ENCODE measurements at regions not wholly inside any gene's neighbourhood (a gene's known extent, or its start where the extent isn't known, plus 50 kb on each side); places are given as distances from the start of the nearest gene placed in this dataset.
"Not testable (repeated sequence)": the region's sequence is repeated elsewhere in the genome, so short reads cannot be mapped to it uniquely, and the experiment has no call there.

DNA sequence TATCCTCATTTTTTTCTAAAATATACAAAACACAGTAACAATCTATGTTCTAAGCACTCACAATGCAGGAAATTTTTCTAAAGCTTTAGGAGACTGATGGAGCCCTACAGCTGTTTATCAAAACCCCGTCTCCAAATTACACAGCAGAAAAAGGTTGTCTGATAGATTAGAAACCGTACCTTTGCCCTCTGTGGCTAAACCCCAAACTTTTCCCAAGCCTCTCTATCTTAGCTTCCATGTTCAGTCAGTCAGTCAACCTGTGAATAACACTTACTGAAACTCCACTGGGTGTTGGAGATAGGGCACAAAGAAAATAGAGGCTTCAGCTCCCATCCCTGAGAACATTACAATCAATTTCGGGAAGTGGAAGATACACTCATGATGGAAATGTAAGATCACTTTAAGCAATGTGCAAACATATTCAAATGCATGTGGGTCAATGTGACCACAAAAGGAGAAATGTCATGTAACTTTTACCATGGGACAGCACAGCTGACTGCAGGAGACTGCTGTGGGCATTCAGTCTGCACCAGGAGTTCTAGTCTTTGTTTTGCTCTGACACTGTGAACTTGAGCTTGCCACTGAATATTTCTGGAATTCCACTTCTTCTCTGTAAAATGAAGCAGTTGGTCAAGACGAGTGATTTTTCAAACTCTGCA, 279.5 kb upstream of the PIK3R1 start:
- no peak overlapping the region for H3K4me3 Mint-ChIP-seq
- no peak for DNase-seq
- no peak overlapping the region for H3K27ac Mint-ChIP-seq
- H3K4me1 Mint-ChIP-seq = no peaks in the 10 kb centered on the region
- no peaks in the 10 kb centered on the region for H3K27me3 Mint-ChIP-seq
- no peaks in the 10 kb centered on the region for H3K9me3 Mint-ChIP-seq
- H3K36me3 Mint-ChIP-seq = no peaks in the 10 kb centered on the region

DNA sequence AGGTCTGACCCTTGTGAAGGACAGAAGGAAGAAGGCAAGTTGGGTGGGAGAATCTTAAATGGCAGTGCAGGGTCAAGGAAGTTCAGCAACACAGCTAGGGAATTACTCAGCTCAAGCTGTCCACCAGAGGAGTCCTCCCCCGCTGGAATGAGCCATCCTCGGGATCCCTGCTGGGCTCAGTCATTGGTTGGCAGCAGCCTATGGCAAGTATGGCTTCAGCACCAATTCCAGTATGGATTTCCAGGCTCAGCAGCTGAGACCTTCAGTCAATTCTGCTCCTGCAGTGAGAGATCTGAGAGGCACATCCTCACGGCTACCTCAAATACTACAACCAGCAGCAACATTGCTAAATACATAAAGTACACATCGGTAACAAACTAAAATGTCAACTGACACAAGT, 280.6 kb upstream of the PIK3R1 start:
- H3K36me3 Mint-ChIP-seq = no peaks in the 10 kb centered on the region
- DNase-seq = no peak
- H3K4me1 Mint-ChIP-seq = no peaks in the 10 kb centered on the region
- H3K4me3 Mint-ChIP-seq = no peak overlapping the region
- no peaks in the 10 kb centered on the region for H3K27me3 Mint-ChIP-seq
- no peak overlapping the region for H3K27ac Mint-ChIP-seq
- no peaks in the 10 kb centered on the region for H3K9me3 Mint-ChIP-seq

DNA sequence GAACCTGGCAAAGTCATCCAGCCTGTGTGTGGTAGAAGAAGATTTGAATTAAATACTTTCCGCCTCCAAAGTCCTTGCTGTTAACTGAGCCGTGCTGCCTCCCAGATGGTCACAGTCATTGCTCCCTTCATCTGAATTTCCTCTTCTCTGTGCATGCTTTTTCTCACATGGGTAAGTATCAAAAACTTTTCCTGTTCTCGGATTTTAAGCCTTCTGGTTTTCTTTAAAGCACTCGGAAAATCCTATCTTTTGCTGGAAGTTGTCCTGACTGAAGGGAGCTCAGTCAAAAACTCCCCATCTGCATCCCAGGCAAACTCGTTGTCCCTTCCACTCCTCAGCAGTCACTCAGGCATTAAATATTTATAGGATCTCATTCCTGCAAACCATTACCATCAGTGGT, 290.0 kb upstream of the PIK3R1 start:
- H3K9me3 Mint-ChIP-seq = no peaks in the 10 kb centered on the region
- no peaks in the 10 kb centered on the region for H3K36me3 Mint-ChIP-seq
- H3K4me3 Mint-ChIP-seq = no peak overlapping the region
- H3K27ac Mint-ChIP-seq = no peak overlapping the region
- no peak for DNase-seq
- no peaks in the 10 kb centered on the region for H3K4me1 Mint-ChIP-seq
- H3K27me3 Mint-ChIP-seq = no peaks in the 10 kb centered on the region

DNA sequence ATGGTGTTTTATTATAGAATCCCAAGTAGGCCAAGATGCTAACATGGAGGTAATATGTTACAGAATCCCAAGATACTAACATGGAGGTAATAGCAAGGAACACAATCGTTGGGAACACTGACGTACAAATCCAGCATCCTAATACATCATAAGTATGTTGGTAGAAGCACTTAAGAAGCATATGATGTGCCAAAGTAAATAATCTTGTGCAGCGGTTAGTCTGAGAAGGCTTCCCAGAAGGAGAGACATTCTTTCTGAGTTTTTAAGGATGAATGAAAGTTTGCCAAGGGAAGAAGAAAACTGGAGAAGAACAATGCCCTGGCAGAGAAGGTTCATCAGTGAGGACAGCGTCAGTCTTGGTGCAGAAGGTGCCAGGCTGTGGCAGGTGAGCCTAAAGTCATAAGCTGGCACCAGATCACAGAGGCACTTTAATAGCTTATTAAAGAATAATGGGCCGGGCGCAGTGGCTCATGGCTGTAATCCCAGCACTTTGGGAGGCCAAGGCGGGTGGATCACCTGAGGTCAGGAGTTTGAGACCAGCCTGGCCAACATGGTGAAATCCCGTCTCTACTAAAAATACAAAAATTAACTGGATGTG, 294.5 kb upstream of the PIK3R1 start:
- H3K27ac Mint-ChIP-seq = no peak overlapping the region

DNA sequence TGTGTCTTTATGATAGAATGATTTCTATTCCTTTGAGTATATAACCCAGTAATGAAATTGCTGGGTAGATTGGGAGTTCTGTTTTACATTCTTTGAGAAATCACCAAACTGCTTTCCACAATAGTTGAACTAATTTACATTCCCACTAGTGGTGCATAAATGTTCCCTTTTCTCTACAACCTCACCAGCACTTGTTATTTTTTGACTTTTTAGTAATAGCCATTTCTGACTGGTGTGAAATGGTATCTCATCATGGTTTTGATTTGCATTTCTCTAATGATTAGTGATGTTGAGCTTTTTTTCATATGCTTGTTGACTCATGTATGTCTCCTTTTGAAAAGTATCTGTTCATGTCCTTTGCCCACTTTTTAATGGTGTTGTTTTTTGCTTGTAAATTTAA, 296.0 kb upstream of the PIK3R1 start:
- not testable (repeated sequence) for H3K4me1 Mint-ChIP-seq, H3K27me3 Mint-ChIP-seq, H3K4me3 Mint-ChIP-seq, H3K27ac Mint-ChIP-seq, H3K9me3 Mint-ChIP-seq, DNase-seq, H3K36me3 Mint-ChIP-seq

More for the DNA sequence above, 294.5 kb upstream of the PIK3R1 start:
- no peak for DNase-seq
- H3K27me3 Mint-ChIP-seq = peaks cover 3% of the 10 kb centered on the region
- peaks cover 10% of the 10 kb centered on the region for H3K9me3 Mint-ChIP-seq
- H3K4me1 Mint-ChIP-seq = no peaks in the 10 kb centered on the region
- H3K36me3 Mint-ChIP-seq = no peaks in the 10 kb centered on the region
- no peak overlapping the region for H3K4me3 Mint-ChIP-seq

DNA sequence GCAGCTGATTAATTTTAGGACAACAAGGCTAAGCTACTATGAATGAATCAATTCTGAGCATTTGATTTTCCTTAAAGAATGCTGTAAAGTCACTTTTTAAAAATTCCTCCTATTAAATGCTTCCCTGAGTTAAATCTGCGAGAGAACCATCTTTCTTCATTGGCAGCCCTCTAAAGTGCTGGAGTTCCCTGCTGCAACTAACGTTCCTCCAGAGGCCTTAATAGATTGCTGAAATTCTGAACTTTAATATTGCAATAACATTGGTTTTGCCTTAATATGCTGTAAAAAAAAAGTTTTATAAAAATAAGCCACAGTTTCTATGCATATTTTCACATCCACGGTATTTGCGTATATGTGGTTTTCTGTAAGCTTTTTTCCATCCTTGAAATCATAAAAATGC, 298.0 kb upstream of the PIK3R1 start:
- Mint-ChIP-seq H3K27ac (no peak overlapping the region), H3K27me3 (peaks cover 3% of the 10 kb centered on the region), H3K9me3 (peaks cover 10% of the 10 kb centered on the region), H3K4me1 (no peaks in the 10 kb centered on the region), H3K36me3 (no peaks in the 10 kb centered on the region), H3K4me3 (no peak overlapping the region)
- no peak for DNase-seq

DNA sequence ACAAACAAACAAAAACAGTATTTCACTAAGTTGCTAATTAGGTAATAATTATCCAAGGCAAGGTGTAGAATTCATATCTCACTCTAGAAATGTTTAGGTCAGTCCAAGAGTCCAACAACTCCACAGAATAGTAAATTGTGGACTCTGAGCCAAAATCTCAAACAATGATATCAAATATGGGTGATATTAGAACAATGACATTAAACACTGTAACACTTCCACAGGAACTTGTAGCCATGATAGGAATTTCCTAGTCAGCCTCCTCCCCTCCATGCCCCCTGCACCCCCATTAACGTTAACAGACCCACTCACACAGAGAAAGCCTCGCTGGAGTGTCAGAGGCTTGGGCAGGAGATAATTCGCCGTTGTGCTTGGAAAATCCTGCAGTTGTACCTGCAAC, 305.0 kb upstream of the PIK3R1 start:
- Mint-ChIP-seq H3K4me1 (no peaks in the 10 kb centered on the region), H3K4me3 (no peak overlapping the region), H3K36me3 (no peaks in the 10 kb centered on the region), H3K9me3 (no peaks in the 10 kb centered on the region), H3K27ac (no peak overlapping the region), H3K27me3 (no peaks in the 10 kb centered on the region)
- DNase-seq = no peak

DNA sequence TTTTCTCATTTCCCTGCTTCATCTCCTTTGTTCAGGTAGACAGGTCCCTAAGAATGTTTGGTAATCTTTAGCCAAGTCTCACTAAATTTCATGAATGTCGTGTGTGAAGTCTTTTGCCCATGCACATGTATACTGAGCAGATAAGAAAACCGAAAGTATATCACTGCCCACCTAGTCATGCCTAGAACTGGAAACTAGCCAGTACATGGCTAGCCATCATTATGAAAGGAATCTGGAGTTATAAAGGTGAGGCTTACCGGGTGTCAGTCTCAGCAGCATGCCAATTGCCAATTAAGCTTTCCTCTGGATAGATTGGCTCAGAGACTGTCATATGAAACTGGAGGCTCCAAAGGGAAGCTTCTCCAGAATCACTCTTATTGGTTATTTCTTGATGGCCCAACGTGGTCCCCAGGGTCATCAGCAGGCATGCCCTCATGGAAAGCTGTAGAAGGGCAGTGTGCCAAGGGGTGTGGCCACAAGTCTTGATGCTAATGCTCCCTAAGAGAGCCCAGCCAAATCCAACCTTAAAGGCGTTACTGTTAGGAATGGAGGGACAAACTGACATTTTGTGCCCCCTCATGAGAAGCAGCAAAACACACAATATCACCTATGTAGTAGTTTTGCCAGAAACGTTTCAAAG, 307.3 kb upstream of the PIK3R1 start:
- H3K4me1 Mint-ChIP-seq = no peaks in the 10 kb centered on the region
- no peak overlapping the region for H3K4me3 Mint-ChIP-seq
- no peak for DNase-seq
- no peak overlapping the region for H3K27ac Mint-ChIP-seq
- H3K36me3 Mint-ChIP-seq = no peaks in the 10 kb centered on the region
- no peaks in the 10 kb centered on the region for H3K9me3 Mint-ChIP-seq
- H3K27me3 Mint-ChIP-seq = no peaks in the 10 kb centered on the region

DNA sequence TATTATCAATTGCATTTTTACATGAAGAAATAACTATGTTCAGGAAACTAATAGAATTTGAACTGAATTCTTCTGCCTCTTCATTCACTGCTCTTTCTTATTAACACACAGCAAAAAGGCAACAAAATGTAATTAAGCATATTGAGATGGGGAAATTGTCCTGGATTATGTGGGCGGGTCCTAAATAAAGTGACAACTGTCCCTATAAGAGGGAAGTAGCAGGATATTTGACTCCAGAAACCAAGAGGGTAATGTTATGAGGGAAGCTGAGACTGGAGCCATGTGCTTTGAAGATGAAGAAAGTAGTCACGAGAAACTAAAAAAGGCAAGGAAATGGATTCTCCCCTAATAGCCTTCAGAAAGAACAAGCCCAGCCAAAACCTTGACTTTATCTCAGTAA, 311.2 kb upstream of the PIK3R1 start:
- no peak for DNase-seq
- Mint-ChIP-seq H3K27me3 (no peaks in the 10 kb centered on the region), H3K4me3 (no peak overlapping the region), H3K4me1 (no peaks in the 10 kb centered on the region), H3K9me3 (no peaks in the 10 kb centered on the region), H3K27ac (no peak overlapping the region), H3K36me3 (no peaks in the 10 kb centered on the region)

DNA sequence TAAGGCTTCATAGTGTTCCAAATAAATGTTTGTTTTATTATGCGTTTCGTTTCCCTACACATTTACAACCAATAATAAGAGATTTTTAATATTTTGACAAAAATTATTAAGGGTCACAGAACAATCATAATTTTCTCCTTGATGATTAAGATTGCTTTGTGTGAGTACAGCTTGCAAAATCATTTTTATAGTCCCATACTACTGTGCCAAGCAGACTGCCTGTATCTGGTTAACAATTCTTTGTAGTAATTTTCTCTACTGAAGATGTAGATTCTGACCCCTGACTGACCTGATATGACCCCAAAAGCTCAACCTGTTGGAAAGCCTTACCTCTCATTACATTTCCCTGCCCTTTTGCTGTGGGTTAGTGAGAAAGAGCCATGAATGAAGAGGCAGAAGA, 311.9 kb upstream of the PIK3R1 start:
- H3K9me3 Mint-ChIP-seq = no peaks in the 10 kb centered on the region
- H3K36me3 Mint-ChIP-seq = no peaks in the 10 kb centered on the region
- DNase-seq = no peak
- H3K27ac Mint-ChIP-seq = no peak overlapping the region
- H3K27me3 Mint-ChIP-seq = no peaks in the 10 kb centered on the region
- H3K4me3 Mint-ChIP-seq = no peak overlapping the region
- H3K4me1 Mint-ChIP-seq = no peaks in the 10 kb centered on the region

DNA sequence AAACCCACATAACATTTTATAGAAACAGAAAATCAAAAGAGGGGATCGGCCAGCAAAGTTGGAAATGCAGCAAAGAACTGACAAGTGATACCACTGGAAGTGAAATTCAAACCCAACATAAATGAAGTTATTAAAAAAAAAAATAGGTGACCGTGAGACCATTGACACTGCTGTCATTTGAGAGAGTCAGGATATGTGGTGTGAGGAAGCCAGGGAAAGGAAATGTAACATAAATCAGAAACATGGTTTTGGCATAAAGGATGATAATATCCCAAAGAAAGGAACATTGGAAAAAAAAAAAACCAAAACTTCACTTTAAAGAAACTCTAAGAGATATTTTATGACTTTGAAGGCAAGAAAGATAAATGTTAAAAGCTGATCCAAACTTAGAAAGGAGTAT, 312.4 kb upstream of the PIK3R1 start:
- no peak for DNase-seq

DNA sequence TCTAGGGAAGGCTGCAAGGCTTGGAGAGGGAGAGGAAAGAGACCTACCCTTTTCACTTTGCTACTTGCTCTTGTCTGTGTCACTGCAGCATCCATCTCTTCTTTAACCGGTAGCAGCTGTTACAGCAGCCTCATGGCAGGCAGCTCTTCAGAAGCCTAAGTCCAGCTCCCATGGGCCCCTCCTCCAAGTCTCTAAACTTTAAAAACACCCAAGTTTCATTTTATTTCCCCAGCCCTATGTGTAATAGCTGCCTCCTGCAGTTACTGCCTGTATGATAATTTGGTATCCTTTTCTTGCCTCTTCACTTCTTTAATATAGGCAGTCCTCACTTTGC, 313.1 kb upstream of the PIK3R1 start:
- no peak for DNase-seq
- Mint-ChIP-seq H3K4me3 (no peak overlapping the region), H3K4me1 (no peaks in the 10 kb centered on the region), H3K27me3 (no peaks in the 10 kb centered on the region), H3K9me3 (no peaks in the 10 kb centered on the region), H3K27ac (no peak overlapping the region), H3K36me3 (no peaks in the 10 kb centered on the region)

More for the DNA sequence above, 312.4 kb upstream of the PIK3R1 start:
- no peaks in the 10 kb centered on the region for H3K27me3 Mint-ChIP-seq
- H3K27ac Mint-ChIP-seq = no peak overlapping the region
- H3K36me3 Mint-ChIP-seq = no peaks in the 10 kb centered on the region
- H3K4me1 Mint-ChIP-seq = no peaks in the 10 kb centered on the region
- H3K9me3 Mint-ChIP-seq = no peaks in the 10 kb centered on the region
- H3K4me3 Mint-ChIP-seq = no peak overlapping the region

DNA sequence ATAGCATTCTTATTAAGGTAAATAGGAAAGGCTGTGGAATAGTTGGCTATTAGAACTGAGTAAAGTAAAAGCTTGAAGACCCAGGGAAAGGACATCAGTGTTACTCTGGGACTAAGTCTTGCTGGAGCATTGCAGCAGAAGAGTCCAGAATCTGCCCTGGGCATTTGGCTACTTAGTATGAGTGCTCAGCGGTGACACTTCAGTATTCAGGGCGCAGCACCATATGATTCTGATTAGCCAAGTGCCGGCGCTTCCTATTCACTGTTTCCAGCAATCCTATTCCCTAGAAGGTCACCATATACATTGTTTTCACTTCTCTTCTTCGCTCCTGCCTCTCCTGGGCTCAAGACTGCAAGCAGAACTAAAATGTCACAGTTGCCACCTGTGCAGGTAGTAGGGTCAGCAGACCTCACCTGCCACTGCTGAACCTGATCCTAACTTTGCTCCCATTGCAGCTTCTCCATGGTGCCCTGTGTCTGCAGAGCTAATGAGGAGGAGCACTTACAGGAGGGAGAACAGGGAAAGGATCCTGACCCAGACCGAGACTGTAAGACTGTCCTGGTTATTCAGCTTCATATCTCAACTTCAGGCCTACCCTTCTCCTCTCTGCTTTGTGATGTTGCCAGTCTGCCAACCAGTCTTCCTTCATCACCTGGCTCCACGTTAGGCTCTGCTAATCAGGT, 313.6 kb upstream of the PIK3R1 start:
- Mint-ChIP-seq H3K4me3 (no peak overlapping the region), H3K36me3 (no peaks in the 10 kb centered on the region), H3K27me3 (no peaks in the 10 kb centered on the region), H3K9me3 (no peaks in the 10 kb centered on the region), H3K27ac (no peak overlapping the region), H3K4me1 (no peaks in the 10 kb centered on the region)
- no peak for DNase-seq

DNA sequence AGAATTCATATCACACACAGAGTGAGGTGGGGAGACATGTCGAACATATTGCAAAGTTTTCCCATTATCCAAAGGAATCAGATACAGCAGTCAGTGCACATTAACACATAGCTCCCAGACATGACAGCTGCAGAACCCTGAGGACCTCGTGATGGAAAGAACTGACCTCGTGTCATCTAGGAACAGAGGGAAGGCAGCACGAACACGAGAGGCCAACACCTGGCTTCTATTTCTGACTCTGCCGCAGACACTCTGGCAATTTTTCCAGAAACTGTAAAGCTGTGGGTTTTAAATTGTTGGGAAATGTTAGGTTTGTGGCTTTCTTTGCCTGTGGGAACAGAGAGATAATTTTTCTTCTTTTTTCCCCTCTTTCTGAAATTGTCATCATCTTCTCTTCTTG, 315.0 kb upstream of the PIK3R1 start:
- H3K27ac Mint-ChIP-seq = no peak overlapping the region
- peaks cover 4% of the 10 kb centered on the region for H3K4me1 Mint-ChIP-seq
- no peaks in the 10 kb centered on the region for H3K36me3 Mint-ChIP-seq
- DNase-seq = no peak
- H3K9me3 Mint-ChIP-seq = no peaks in the 10 kb centered on the region
- no peaks in the 10 kb centered on the region for H3K27me3 Mint-ChIP-seq
- no peak overlapping the region for H3K4me3 Mint-ChIP-seq

DNA sequence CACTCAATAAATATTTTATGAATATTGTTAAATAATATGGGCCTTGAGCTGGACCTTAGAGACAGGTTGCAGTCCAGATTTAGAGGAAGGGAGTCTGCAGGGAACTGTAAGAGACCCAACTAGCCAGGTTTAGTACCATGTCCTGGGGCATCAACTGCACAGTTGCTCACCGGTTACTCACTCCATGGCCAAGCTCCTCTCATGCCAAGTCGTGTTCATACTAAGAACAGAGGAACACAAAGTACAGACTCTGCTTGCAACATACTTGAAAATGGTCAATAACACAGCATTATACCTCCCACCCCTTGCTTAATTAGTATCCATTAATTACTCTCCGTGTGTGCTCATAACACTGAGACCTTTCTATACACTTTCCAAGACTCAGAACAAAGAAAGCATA, 317.6 kb upstream of the PIK3R1 start:
- no peaks in the 10 kb centered on the region for H3K27me3 Mint-ChIP-seq

DNA sequence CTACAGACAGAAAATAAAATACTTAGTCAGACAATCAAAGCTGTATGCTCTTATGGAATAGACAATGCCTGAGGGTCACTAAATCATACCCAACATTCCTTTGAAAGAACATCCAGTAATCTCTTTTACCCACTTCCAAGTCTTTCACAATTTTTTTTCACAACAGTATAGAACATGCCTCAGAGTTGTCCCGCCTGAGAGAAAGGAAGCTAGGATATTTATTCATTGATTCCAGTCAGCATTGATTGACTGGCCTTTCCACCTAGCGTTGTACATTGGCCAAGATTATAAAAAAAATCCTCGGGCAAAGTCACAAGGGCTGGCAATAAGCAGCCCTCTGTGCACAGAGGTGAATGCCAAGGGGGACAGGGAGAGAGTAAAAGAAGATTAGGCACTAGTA, 318.1 kb upstream of the PIK3R1 start:
- no peaks in the 10 kb centered on the region for H3K36me3 Mint-ChIP-seq
- no peaks in the 10 kb centered on the region for H3K27me3 Mint-ChIP-seq
- no peaks in the 10 kb centered on the region for H3K9me3 Mint-ChIP-seq
- H3K4me1 Mint-ChIP-seq = peaks cover 4% of the 10 kb centered on the region
- DNase-seq = no peak
- no peak overlapping the region for H3K4me3 Mint-ChIP-seq
- no peak overlapping the region for H3K27ac Mint-ChIP-seq

More for the DNA sequence above, 317.6 kb upstream of the PIK3R1 start:
- peaks cover 4% of the 10 kb centered on the region for H3K4me1 Mint-ChIP-seq
- H3K4me3 Mint-ChIP-seq = no peak overlapping the region
- no peaks in the 10 kb centered on the region for H3K36me3 Mint-ChIP-seq
- H3K9me3 Mint-ChIP-seq = no peaks in the 10 kb centered on the region
- no peak overlapping the region for H3K27ac Mint-ChIP-seq
- no peak for DNase-seq
